ENCODE measurements at regions not wholly inside any gene's neighbourhood (a gene's known extent, or its start where the extent isn't known, plus 50 kb on each side); places are given as distances from the start of the nearest gene placed in this dataset.
A peak's percentile ranks its signal among the peaks of the same experiment; 100 is the strongest.

DNA sequence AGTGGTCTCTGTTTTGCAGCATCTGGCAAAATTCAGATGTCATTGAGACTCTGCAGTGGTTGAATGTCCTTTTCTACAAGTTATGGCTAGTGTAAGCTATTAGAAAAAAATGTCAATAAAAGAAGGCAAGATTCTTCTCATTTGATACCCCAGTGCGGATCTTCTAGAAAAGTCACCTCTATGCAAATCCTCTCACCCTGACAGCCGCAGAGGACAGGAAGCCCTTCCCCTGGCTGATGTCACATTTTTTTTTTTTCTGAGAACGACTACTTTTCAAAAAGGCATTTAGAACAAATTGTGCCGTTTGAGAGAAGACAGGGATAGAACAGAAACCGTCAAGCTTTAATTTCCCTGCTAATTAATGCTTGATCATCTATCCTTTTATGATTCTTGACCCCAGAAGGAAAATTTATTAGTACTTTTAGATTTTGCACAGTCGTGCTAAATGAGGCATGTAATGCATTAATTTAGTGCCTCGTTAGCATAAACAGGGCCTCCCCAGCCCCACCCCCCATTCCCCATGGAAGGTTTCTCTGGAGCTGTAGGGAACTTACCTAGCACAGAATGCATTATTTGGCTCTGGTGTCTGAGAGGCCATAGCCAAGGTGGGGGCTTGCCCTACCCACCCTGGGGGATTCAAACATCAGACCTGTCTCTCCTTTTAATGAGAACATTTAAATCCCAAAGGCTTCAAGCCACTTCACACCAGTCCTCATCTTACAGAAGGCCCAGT is 183.8 kb downstream of the OPA1 start:
- no peak overlapping the region for H3K4me3 Mint-ChIP-seq
- H3K4me1 Mint-ChIP-seq, result peaks cover 61% of the 10 kb centered on the region
- H3K27ac Mint-ChIP-seq, result no peak overlapping the region
- TF ChIP-seq, protein P1, sequence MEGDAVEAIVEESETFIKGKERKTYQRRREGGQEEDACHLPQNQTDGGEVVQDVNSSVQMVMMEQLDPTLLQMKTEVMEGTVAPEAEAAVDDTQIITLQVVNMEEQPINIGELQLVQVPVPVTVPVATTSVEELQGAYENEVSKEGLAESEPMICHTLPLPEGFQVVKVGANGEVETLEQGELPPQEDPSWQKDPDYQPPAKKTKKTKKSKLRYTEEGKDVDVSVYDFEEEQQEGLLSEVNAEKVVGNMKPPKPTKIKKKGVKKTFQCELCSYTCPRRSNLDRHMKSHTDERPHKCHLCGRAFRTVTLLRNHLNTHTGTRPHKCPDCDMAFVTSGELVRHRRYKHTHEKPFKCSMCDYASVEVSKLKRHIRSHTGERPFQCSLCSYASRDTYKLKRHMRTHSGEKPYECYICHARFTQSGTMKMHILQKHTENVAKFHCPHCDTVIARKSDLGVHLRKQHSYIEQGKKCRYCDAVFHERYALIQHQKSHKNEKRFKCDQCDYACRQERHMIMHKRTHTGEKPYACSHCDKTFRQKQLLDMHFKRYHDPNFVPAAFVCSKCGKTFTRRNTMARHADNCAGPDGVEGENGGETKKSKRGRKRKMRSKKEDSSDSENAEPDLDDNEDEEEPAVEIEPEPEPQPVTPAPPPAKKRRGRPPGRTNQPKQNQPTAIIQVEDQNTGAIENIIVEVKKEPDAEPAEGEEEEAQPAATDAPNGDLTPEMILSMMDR (IDR thresholded peaks at IDR 0.05; ENCODE audit: unreplicated experiment), result no peak
- H3K36me3 Mint-ChIP-seq, result no peaks in the 10 kb centered on the region
- H3K9me3 Mint-ChIP-seq, result no peaks in the 10 kb centered on the region
- no peak for DNase-seq (ENCODE audit: low spot score in 2 of 2, unreplicated experiment in 2 of 2)
- no peaks in the 10 kb centered on the region for H3K27me3 Mint-ChIP-seq (ENCODE audit: low read depth)

DNA sequence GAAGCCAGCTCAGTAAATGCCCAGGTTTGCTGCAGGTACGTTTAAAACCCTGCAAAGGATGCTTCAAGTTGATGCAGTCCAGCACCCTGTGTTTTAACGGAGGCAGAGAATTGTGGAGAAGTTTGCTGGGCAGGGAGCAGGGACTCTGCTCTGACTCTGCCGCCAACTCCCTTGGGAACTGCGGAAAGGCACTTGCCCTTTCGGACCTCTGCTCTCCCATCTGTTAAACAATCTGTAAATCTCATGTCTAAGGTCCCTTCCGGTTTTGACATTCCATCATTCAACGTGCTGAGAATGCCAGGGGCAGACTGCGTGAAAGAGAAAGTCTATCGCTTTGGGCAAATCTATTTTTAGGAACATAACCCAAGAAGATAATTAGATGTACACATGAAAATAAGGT is 184.5 kb downstream of the OPA1 start:
- Mint-ChIP-seq H3K4me1 (peaks cover 69% of the 10 kb centered on the region), H3K27ac (no peak overlapping the region), H3K27me3 (ENCODE audit: low read depth) (no peaks in the 10 kb centered on the region), H3K9me3 (no peaks in the 10 kb centered on the region), H3K4me3 (no peak overlapping the region), H3K36me3 (no peaks in the 10 kb centered on the region)
- DNase-seq (ENCODE audit: low spot score in 2 of 2, unreplicated experiment in 2 of 2), result no peak
- TF ChIP-seq, protein P1 (IDR thresholded peaks at IDR 0.05; ENCODE audit: unreplicated experiment), result no peak

DNA sequence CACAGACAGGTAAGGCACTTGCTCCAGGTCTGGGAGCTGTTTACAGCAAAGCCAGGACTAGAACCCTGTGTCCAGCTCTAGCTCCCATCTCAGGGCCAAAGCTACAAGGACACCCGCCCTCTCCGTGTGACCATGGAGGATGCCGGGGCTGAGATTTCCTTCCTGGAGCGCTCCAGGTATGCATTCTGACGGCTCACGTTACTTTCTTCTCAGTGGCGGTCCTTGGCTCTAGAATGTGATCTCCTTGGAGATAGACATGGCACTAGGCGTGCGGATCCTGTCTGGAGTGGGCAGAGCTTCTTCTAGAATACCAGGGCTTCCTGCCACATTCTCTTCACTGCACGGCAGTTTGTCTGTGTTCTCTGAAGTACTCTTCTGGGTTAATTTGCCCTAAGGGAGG is 185.7 kb downstream of the OPA1 start:
- Mint-ChIP-seq H3K4me3 (no peak overlapping the region), H3K9me3 (no peaks in the 10 kb centered on the region), H3K36me3 (no peaks in the 10 kb centered on the region), H3K4me1 (peaks cover 74% of the 10 kb centered on the region), H3K27ac (peak overlapping the region; percentile 36), H3K27me3 (ENCODE audit: low read depth) (no peaks in the 10 kb centered on the region)
- no peak for DNase-seq (ENCODE audit: low spot score in 2 of 2, unreplicated experiment in 2 of 2)
- TF ChIP-seq, protein P1 (IDR thresholded peaks at IDR 0.05; ENCODE audit: unreplicated experiment), result no peak

DNA sequence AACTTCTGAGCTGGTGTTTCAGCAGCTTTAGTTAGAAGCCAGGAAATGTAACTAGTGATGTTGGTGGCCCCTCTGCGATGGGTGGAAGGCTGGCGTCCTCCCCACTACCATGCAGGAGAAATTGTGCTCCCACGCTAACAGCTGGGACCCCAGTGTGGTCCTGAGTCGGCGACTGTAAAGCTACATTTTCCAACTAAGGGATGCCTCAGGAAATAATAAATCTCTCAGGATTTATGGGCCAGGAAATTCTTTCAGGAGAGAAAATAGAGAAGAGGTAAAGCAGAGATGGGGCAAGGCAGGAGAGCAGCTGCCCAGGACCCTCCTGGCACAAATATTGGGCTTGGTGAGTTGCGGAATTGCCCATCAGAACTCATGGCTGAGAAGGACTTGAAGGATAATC is 186.9 kb downstream of the OPA1 start:
- H3K27ac Mint-ChIP-seq, result peak overlapping the region; percentile 98
- no peak overlapping the region for H3K4me3 Mint-ChIP-seq
- no peak for DNase-seq (ENCODE audit: low spot score in 2 of 2, unreplicated experiment in 2 of 2)
- no peaks in the 10 kb centered on the region for H3K27me3 Mint-ChIP-seq (ENCODE audit: low read depth)
- TF ChIP-seq, protein P1 (IDR thresholded peaks at IDR 0.05; ENCODE audit: unreplicated experiment), result no peak
- no peaks in the 10 kb centered on the region for H3K9me3 Mint-ChIP-seq
- H3K36me3 Mint-ChIP-seq, result no peaks in the 10 kb centered on the region
- H3K4me1 Mint-ChIP-seq, result peaks cover 82% of the 10 kb centered on the region

DNA sequence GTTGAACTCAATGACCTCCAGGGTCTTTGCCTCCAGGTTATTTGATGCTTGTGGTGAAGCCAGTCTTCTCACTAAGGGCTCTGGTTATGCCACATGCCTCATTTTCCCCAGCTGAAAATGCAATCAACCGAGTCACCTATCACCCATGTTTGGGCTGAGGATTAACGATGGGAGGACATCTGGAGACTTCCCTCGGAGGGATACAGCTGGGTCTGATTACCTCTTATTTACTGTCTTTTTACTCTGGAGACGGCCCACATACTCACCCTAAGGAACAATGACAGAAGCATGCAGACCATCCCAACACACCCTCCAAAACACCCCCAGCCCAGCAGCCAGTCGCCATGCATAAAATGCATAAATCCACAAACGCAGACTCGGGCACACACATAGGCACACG is 187.4 kb downstream of the OPA1 start:
- H3K27ac Mint-ChIP-seq, result peak overlapping the region; percentile 98
- H3K36me3 Mint-ChIP-seq, result no peaks in the 10 kb centered on the region
- H3K4me1 Mint-ChIP-seq, result peaks cover 85% of the 10 kb centered on the region
- TF ChIP-seq, protein P1 (IDR thresholded peaks at IDR 0.05; ENCODE audit: unreplicated experiment), result no peak
- no peaks in the 10 kb centered on the region for H3K9me3 Mint-ChIP-seq
- no peak overlapping the region for H3K4me3 Mint-ChIP-seq
- DNase-seq (ENCODE audit: low spot score in 2 of 2, unreplicated experiment in 2 of 2), result no peak
- H3K27me3 Mint-ChIP-seq (ENCODE audit: low read depth), result no peaks in the 10 kb centered on the region
